MV-4-11 (cell line): ENCODE measurements at regions not wholly inside any gene's neighbourhood (a gene's known extent, or its start where the extent isn't known, plus 50 kb on each side); places are given as distances from the start of the nearest gene placed in this dataset.

Source experiments
- DNase-seq: peaks from one replicate; lab custom pipeline; 2025; lab: John Stamatoyannopoulos, UW

DNA sequence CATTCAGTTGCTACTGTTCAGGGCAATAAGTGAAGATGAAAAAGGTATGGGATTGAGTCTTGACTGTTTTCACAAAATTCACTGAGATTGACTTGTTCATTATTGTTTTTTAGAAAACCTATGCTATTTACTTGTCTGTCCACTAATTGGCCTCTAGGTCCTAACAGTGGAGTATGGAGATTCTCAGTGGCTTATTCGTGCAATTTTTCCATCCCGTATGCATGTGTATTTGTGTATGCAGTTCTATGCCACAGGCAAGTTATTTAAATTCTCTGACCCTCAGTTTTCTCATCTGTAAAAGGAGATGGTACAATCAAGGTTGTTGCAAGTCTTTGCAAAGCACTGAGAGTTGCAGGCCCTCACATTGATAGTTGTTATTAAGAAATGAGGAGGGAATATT lies 151.0 kb downstream of the BBOX1 start:
- no peak for DNase-seq

DNA sequence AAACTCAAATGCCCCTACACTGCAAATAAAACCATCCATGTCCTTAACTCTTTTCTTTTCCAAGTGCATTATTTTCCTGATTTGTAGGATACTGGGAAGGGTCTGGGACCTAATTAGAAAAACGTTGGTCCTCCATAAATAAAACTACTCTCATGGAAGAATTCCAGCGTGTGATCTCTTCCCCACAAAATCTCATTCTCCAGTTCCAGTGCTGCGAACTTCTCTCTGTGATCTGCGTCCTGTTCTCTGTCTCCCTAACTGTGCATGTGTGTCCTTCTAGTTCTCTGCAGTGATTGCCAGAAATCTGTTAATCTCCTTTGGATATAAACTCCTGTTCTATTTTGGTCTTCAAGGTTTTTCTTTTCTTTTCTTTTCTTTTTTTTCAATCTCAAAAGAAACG lies 148.1 kb downstream of the BBOX1 start:
- no peak for DNase-seq

DNA sequence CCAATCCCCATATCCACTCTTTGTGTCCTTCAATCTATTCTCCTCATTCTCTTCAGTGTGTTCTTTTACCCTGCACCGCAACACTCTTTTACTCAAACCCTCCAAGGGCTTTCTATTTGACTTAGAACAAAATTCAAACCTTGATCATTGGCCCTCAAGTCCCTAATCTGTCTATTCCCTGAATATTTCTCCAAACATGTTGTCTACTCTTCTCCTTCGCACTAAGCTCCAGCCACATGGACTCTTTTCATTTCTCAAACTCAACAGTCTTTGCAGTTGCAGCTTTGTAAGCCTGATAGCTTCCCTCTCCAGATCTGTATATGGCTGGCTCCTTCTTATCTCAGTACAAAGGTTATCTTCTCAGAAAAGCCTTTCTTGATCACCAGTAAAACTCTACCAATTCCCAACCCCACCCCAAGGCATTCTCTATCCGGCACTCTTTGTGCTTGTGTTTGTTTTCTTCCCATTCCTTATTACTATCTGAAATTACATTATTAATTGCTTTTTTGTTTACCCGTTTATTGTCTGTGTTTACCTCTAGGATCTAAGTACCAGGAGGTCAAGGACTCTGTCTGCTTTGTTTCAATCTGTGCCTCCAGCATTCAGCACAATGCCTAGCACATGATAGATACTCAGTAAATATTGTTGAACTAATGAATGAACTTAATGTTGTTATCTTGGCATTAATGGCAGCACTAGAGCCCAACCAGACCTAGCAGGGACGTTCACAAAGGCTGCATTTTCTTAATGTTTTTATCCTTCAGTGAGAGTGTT lies 147.4 kb downstream of the BBOX1 start:
- DNase-seq, result no peak

DNA sequence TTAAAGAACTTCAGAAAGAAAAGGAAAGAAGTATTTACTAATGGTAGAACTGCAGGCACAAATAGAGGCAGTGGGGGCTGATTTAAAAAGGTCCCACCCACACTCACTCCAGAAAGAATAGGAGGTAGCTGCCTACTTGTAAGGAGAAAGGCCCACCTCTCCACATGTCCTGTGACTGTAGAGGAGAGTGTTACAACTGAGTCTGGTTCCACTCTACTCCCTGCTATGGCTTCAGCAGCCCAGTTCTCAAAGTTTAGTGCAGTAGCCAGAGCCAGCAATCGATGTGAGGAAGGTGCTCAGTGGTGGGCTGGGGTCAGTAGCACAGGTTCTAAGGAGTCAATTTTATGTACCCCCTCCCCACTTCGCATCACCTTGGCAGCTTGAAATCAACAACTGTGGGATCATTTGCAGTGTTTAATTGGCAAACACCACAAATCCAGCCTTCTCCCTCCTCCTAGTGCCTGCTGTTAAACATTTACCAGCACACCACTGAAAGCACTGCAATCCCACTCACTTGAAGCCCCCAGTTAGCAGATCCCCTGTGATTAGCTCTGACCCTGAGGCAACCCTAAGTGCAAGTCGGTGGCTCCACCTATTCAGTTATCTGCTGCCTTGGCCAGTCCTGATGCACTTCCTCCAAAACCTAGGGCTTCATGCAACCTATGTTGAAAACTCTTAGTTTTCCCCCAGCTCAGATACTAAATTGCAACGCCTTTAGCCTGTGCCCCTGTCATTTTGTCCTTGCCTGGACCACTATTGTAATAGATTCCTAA lies 146.6 kb downstream of the BBOX1 start:
- no peak for DNase-seq

DNA sequence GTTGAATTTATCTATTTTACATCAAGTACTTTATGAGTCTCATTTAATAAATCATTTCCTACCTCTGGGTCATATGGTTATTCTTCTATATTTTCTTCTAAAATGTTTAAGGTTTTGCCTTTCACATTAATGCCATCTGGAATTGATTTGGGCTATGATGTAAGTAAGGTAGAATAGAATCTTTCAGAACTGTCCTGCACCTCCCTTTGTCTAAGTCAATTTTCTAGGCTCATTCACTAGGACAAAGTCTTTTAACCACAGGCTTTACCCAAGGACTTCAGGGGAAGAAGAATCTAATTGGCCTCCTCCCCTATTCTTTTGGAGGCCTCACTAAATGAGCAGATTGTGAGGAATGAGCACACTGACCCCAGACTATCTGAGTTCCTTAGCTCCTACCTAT lies 146.0 kb downstream of the BBOX1 start:
- no peak for DNase-seq

DNA sequence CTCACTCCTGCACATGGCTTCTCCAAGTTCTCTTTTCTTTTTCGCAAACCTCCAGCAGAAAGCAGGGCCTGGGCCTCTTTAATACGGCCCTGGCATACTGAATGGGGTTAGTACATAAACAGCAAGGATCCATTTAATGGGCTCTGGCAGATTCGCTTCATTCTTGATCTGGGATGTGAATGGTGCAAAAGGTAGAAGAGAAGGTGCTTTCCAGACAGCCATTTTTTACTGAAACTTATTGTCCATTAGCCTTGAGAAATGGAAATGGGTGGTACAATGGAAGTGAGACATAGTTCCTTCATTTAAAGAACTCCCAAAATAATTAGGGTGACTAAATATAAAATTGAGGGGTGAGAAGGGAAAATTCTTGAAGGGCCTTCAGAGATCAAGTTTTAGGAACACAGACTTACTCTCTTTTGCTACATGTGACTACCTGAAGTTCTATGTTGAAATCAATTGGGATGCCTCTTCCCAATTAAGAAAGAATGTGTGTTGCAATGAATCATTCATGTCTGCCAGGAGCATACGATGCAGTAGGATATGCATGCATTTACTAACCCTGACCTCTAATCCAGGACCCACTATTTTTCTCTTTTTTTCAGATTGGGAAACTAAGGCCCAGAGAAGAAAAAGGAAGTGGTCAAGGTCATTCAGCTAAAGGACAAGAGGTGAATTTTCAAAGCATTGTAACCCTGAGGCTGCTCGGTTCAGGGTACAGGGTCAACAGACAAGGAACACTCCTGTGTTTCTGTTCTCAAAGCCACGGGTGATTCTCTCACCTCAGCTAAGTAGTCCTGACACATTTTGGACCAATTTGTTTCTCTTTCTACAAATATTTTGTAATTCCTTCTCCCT lies 144.1 kb downstream of the BBOX1 start:
- peak; percentile 14 for DNase-seq

DNA sequence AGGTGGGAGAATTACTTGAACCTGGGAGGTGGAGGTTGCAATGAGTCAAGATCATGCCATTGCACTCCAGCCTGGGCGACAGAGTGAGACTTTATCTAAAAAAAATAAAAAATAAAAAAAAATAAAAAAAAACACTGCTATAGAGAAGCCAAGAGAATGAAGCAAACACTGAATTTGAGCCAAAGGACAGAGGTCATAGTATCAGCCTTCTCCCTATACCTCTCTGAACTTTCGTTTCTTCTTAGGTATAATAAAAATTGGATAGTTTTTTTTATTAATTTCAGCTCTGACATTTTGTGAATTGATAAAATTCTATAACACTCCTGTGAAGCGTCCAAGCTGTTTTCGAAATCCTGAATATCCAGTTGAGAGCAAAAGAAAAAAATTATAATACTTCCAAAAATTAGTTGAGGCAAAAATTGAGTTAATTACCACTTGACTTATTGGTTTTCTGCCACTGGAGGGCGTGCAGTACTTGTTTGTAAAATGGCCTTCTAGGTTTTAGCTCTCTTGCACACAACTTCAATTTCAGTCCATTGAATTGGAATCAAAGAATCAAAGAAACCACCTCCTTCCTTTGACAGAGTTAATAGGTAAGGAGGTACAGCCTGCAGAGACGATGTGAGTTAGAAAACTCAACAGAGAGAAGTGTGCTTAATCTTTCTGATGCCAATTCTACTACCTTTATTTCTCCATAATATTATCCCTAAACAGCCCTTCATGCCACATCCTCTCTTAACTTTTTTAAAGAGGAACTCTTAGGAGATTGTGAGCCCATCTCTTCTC lies 143.2 kb downstream of the BBOX1 start:
- DNase-seq, result peak; percentile 39

DNA sequence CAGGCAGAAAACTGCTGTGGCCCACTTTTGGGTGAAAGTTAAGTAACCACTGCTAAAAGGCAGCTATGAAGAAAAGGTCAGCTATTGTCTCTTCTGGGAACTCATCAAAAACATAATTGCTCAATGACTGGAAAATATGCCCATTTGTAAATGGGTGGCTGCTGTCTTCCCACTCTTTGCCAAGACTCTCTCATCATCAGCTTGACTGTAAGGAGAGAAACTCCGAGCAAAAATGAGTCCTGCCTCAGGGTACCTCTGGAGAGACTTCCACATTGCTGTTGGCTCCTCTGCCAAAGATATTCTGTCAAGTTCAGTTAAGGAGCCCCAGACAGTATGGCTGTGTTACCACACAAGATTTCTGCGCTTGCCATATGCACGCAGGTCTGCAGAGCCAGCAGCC lies 138.7 kb downstream of the BBOX1 start:
- no peak for DNase-seq

DNA sequence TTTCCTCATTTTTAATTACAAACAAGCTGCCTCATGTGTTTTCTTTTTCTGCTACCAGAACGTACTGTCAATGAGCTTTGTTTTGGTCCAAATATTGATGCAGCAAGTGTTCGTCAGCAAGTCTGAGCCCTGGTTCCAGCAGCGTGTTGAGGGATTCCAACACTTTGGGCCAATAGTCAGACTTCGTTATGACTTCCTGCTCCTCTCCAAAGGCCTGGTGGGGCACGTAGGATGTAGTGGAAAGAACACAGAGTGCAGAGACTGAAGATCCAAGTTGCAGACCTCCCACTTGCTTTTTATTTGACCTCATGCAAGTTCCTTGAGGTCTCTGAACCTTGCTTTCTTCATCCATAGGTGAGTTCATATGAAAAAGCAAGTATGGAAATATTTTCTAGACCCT lies 138.2 kb downstream of the BBOX1 start:
- no peak for DNase-seq
